SU-DHL-6 (cell line): ENCODE measurements at regions not wholly inside any gene's neighbourhood (a gene's known extent, or its start where the extent isn't known, plus 50 kb on each side); places are given as distances from the start of the nearest gene placed in this dataset.

ENCODE experiments used
- H2AFZ ChIP-seq: fragments of 200-600 bp; sonication (generic); 2 replicates; pipeline ENCODE4 v1.6.1; 2014; ENCODE audit warnings: low read depth, mild to moderate bottlenecking, moderate library complexity, mixed read lengths, antibody characterized with exemption, low read length; ENCODE audit not compliant: severe bottlenecking
- H3F3A ChIP-seq: fragments of 200-600 bp; shearing (Covaris generic); 2 replicates; pipeline ENCODE4 v1.6.0; 2016; ENCODE audit warnings: antibody characterized with exemption, mild to moderate bottlenecking; ENCODE audit not compliant: insufficient read depth
- H3K27ac ChIP-seq: fragments of 200-600 bp; sonication (generic); 2 replicates; pipeline ENCODE4 v1.5.1; 2016; ENCODE audit warnings: low read depth, mild to moderate bottlenecking, low read length, moderate library complexity, mixed read lengths
- H3K27me3 ChIP-seq: fragments of 200-600 bp; sonication (generic), shearing (Covaris generic); 2 replicates; pipeline ENCODE4 v1.6.0; 2014; ENCODE audit warnings: mild to moderate bottlenecking, low read length
- H3K36me3 ChIP-seq: fragments of 200-600 bp; sonication (generic); 2 replicates; pipeline ENCODE4 v1.6.1; 2014; ENCODE audit warnings: mild to moderate bottlenecking, low read length, mixed read lengths
- H3K4me2 ChIP-seq: fragments of 300-600, 200-600 bp; shearing (Covaris generic), sonication (generic); 2 replicates; pipeline ENCODE4 v1.6.0; 2014; ENCODE audit warnings: low read length, low read depth, mild to moderate bottlenecking; ENCODE audit not compliant: poor library complexity, severe bottlenecking
- H3K4me3 ChIP-seq: fragments of 200-600 bp; sonication (generic); 2 replicates; pipeline ENCODE4 v1.5.1; 2014; ENCODE audit warnings: antibody characterized with exemption, low read length, mild to moderate bottlenecking, mixed read lengths; ENCODE audit not compliant: insufficient read depth, poor library complexity, severe bottlenecking
- H3K79me2 ChIP-seq: fragments of 200-600 bp; sonication (generic); 2 replicates; pipeline ENCODE4 v1.6.1; 2014; ENCODE audit warnings: mild to moderate bottlenecking, low read length, moderate library complexity; ENCODE audit not compliant: insufficient read depth
- H3K9ac ChIP-seq: fragments of 200-600 bp; sonication (generic); 2 replicates; pipeline ENCODE4 v1.7.0; 2014; ENCODE audit warnings: mild to moderate bottlenecking, low read length
- H3K9me2 ChIP-seq: fragments of 200-600 bp; sonication (generic); replicated peaks from 2 replicates; pipeline ENCODE4 v1.6.1; 2014; ENCODE audit warnings: low read length; ENCODE audit not compliant: insufficient read depth
- H3K9me3 ChIP-seq: fragments of 200-600 bp; sonication (generic); 2 replicates; pipeline ENCODE4 v1.6.1; 2014; ENCODE audit warnings: low read length, mixed read lengths; ENCODE audit not compliant: insufficient read depth
- H4K20me1 ChIP-seq: fragments of 200-600 bp; sonication (generic); 2 replicates; pipeline ENCODE4 v1.6.1; 2014; ENCODE audit warnings: low read depth, mild to moderate bottlenecking, antibody characterized with exemption, low read length, moderate library complexity, mixed read lengths
- EZH2phosphoT487 ChIP-seq: fragments of 200-600 bp; sonication (generic), shearing (Covaris generic); conservative IDR thresholded peaks from 2 replicates; pipeline ENCODE4 v1.6.1; 2018; ENCODE audit warnings: mild to moderate bottlenecking, antibody characterized with exemption, low read length, moderate library complexity, mixed read lengths
- TF ChIP-seq, protein P1 (sequence below): fragments of 200-600 bp; sonication (generic); IDR thresholded peaks from one replicate; pipeline ENCODE4 v1.5.1; 2017; ENCODE audit warnings: antibody characterized with exemption, mild to moderate bottlenecking, low read length, moderate library complexity; ENCODE audit not compliant: insufficient read depth, poor library complexity, severe bottlenecking

DNA sequence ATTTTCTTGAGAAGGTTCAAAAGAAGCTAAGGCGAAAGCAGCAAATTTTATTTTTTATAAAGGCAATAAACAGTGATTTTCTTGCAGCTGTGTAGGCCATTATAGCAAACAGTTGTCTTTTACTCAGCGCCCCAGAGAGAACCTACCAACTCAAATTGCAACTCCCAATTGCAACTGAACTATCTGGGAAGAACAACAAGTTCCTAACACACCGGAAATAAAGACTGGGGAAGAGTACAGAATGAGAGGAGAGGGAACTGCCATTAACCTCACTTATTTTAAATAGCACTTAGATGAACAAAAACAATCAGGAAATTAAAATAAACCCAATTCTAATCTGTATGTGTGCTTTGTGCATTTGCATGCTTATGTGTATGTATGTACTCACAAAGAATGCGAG is 171.1 kb downstream of the KCTD12 start:
- H2AFZ ChIP-seq: no peak overlapping the region
- no peak overlapping the region for H3K4me3 ChIP-seq
- H3K9me3 ChIP-seq: no peaks in the 10 kb centered on the region
- H3K27me3 ChIP-seq: no peaks in the 10 kb centered on the region
- no peak overlapping the region for H3K9ac ChIP-seq
- H3K4me2 ChIP-seq: no peak overlapping the region
- H3F3A ChIP-seq: no peaks in the 10 kb centered on the region
- no peaks in the 10 kb centered on the region for H3K36me3 ChIP-seq
- no peaks in the 10 kb centered on the region for H3K79me2 ChIP-seq
- H4K20me1 ChIP-seq: no peaks in the 10 kb centered on the region
- no peak overlapping the region for H3K27ac ChIP-seq
- H3K9me2 ChIP-seq: no peaks in the 10 kb centered on the region
- TF ChIP-seq, protein P1, sequence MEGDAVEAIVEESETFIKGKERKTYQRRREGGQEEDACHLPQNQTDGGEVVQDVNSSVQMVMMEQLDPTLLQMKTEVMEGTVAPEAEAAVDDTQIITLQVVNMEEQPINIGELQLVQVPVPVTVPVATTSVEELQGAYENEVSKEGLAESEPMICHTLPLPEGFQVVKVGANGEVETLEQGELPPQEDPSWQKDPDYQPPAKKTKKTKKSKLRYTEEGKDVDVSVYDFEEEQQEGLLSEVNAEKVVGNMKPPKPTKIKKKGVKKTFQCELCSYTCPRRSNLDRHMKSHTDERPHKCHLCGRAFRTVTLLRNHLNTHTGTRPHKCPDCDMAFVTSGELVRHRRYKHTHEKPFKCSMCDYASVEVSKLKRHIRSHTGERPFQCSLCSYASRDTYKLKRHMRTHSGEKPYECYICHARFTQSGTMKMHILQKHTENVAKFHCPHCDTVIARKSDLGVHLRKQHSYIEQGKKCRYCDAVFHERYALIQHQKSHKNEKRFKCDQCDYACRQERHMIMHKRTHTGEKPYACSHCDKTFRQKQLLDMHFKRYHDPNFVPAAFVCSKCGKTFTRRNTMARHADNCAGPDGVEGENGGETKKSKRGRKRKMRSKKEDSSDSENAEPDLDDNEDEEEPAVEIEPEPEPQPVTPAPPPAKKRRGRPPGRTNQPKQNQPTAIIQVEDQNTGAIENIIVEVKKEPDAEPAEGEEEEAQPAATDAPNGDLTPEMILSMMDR: no peak
- no peak for TF ChIP-seq EZH2phosphoT487

DNA sequence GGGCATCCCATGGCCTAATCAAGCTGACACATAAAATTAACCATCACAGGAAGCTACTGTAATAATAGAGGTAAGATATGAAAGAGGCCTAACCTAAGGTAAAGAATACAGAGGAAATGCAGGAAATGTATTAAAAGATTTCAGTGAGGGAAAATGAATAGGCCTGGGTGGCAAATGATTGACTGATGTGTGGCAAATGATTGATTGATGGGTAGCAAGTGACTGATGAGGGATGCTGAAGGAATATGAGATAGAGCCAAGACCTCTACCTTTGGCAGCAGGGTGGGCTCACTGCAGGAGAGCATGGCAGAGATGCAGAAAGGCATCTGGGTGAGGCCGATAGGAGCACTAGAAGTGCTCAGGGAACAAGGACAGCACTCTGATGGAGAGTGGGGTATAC is 172.9 kb downstream of the KCTD12 start:
- TF ChIP-seq, protein P1: no peak
- TF ChIP-seq EZH2phosphoT487: no peak
- Histone ChIP-seq H4K20me1 (no peaks in the 10 kb centered on the region), H3K9me3 (no peaks in the 10 kb centered on the region), H3K27ac (no peak overlapping the region), H3K4me3 (no peak overlapping the region), H3K9ac (no peak overlapping the region), H3K27me3 (no peaks in the 10 kb centered on the region), H3K36me3 (no peaks in the 10 kb centered on the region), H3K79me2 (no peaks in the 10 kb centered on the region), H3K4me2 (no peak overlapping the region), H3K9me2 (no peaks in the 10 kb centered on the region), H2AFZ (no peak overlapping the region), H3F3A (no peaks in the 10 kb centered on the region)

DNA sequence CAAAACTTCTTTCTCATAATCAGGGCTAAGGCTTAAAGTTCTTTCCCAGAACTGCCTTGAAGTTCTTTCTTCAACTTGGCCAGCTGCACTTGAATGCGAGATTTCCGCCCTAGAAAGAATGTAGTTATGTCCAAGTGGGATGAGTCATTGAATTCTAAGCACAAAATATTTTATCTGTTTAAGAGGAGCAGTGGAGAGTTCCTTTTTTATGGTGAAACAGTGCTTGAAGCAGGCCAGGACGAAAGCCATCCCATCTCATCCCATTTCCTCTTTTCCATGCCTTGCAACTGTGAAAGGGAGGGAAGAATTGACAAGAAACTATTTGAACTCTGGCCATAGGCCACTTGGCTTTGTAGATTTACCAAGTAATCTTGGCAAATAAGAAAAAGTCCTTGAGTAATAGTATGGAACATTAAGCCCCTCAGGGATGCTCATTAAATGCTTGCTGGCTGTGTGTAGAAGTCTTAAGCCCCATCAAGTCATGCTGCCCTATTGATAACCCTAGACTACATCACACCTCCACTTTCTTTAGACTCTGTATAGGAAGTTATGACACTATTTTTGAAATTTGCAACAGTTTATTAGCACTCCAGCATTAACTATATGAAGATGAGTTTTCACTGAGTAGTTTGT is 174.5 kb downstream of the KCTD12 start:
- H3K27ac ChIP-seq: no peak overlapping the region
- H3K27me3 ChIP-seq: no peaks in the 10 kb centered on the region
- H3K79me2 ChIP-seq: no peaks in the 10 kb centered on the region
- no peaks in the 10 kb centered on the region for H3F3A ChIP-seq
- H3K4me3 ChIP-seq: no peak overlapping the region
- H3K4me2 ChIP-seq: no peak overlapping the region
- H3K9ac ChIP-seq: no peak overlapping the region
- H3K9me3 ChIP-seq: no peaks in the 10 kb centered on the region
- H4K20me1 ChIP-seq: no peaks in the 10 kb centered on the region
- no peaks in the 10 kb centered on the region; the same call in 1 of the 2 replicates for H3K9me2 ChIP-seq
- no peaks in the 10 kb centered on the region for H3K36me3 ChIP-seq
- TF ChIP-seq EZH2phosphoT487: no peak
- TF ChIP-seq, protein P1: no peak
- H2AFZ ChIP-seq: no peak overlapping the region
